T47D (cell line): ENCODE measurements at regions not wholly inside any gene's neighbourhood (a gene's known extent, or its start where the extent isn't known, plus 50 kb on each side); places are given as distances from the start of the nearest gene placed in this dataset.
"Not testable (repeated sequence)": the region's sequence is repeated elsewhere in the genome, so short reads cannot be mapped to it uniquely, and the experiment has no call there.

Experiments used
- DNase-seq, 2 experiments: peaks; one replicate each; pipeline versions ENCODE4 v3.0.0 to v3.0.0-alpha.2; 2011 to 2012; ENCODE audit warnings: low read depth in 1 of 2, low spot score in 1 of 2
- JUND ChIP-seq: IDR thresholded peaks from 2 replicates; pipeline ENCODE4 v1.6.1; 2012; ENCODE audit warnings: low read depth
- in situ Hi-C: cut with HindIII; loops from 2 replicates; pipeline ENCODE4 v1.10.0; 2016; ENCODE audit warnings: low sequenced_read_pairs, low pct_unique_long_range_greater_than_20kb

DNA sequence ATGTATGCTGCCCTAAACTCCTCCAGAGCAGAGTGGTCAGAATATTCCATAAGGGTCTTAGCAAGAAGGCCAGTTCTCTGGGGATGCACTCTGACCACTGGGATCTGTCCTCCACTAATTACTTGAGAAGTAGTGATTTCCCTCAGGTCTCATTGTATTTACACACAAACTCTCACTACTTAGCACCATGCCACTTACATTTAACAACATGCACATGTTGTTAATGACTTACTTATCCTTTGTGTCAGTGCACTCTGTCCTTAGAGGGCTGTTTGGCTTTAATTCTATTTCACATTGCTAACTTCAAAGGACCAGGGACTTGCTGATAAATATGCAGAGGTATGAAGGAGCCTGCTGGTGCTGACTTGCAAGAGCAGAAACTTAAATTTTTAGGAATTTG, 1415.5 kb upstream of the ACVR2A start:
- no peak for DNase-seq
- in situ Hi-C loops, result no loop called here
- TF ChIP-seq JUND, result no peak

DNA sequence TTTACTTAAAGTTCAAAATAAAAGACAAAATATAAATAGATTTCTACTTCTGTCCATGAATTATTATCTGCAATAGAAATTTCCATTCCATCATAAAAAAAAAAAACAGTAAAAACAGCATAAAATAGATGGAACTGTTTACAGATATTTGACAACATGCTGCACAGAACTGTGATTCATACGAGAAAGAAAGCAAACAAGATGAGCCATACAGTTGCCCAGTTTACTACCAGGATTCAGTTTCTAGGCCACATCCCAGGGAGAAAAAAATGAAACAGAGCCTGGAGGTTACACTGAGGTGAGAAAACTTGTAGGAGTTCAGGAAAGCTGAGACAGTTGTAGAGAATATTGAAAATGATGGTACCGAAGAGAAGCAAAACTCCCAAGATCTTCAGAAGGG, 1426.9 kb upstream of the ACVR2A start:
- in situ Hi-C loops, result no loop called here
- no peak for DNase-seq
- no peak for TF ChIP-seq JUND

DNA sequence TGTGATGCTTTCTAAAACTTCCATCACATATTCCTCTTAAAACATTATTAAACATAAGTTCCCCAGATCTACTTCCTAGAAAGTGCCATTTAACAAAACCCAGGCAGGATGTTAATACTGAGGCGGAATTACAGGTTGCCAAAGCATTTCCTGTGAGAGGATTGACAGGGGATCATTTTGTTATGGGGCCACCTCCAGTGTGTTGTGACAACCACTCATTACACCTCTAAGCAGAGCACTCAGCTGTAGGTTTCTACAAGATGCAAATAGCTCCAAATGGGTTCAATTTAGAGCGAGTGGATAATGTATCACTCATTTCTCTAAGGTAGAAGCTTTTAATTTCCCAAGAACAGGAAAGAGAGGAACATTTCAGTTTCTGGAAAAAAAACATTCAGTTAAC, 1429.5 kb upstream of the ACVR2A start:
- in situ Hi-C loops, result no loop called here
- no peak for DNase-seq
- no peak for TF ChIP-seq JUND

DNA sequence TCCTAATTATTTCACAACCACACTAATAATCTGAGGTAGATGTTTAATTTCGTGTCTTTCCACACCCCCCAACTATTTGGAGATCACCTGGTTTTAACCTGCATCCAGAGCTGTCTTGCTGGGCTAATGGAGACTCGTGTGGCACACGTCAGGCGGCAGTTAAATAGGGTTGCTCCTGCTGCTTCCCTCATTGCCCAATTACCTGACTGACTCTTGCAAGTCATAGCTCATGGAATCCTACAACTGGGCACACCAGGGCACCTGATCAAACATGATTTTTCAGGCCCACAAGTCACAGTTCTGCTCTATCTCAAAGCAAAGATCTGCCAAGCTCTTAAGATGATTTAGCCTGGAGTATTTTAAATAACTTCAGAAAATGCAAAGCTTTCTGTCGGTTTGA, 1430.4 kb upstream of the ACVR2A start:
- DNase-seq, result no peak
- TF ChIP-seq JUND, result no peak
- in situ Hi-C loops, result no loop called here

DNA sequence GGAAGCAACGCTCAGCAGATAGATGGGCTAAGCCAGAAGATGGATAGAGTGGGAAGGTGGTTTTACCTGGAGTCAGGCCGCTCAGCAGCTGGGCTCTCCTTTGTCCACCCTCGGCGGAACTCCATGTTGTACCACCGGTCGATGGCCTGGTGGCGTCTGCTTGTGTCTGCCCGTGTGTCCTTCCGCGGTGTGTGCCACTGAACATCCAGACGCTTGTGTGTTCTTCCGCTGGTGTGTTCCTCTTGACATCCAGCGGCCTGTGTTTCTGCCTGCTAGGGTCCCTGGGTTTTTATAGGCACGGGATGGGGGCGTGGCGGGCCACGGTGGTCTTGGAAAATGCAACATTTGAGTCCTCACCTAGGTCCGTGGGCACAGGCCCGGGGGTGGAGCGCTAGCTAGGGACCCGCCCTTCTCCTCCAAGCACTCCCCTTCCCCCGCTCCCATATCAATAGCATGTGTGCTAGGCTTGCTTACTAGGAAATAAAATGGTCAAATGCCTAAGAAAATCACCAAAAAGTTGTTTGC, 1431.7 kb upstream of the ACVR2A start:
- TF ChIP-seq JUND, result no peak
- in situ Hi-C loops, result no loop called here
- DNase-seq, result no peak

DNA sequence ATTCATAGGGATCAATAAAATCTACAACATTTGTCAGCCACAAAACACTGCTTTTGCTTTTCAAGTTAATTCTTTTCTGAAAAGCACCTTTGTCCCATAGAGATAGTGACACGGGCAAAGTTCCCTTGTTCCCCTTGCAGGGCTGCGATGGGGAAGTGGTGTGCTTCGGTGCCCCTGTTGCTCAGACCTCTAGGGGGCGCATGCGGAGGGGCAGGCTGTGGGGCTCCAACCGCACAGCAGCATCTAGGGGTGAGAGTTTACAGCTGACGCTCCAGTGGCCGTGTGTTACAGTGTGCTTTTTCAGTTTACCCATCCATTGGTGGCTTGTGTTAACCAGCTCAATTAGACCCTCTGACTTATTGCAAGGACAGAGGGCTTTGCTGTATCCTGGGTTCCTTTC, 1432.2 kb upstream of the ACVR2A start:
- in situ Hi-C loops, result no loop called here
- no peak for TF ChIP-seq JUND
- no peak for DNase-seq

DNA sequence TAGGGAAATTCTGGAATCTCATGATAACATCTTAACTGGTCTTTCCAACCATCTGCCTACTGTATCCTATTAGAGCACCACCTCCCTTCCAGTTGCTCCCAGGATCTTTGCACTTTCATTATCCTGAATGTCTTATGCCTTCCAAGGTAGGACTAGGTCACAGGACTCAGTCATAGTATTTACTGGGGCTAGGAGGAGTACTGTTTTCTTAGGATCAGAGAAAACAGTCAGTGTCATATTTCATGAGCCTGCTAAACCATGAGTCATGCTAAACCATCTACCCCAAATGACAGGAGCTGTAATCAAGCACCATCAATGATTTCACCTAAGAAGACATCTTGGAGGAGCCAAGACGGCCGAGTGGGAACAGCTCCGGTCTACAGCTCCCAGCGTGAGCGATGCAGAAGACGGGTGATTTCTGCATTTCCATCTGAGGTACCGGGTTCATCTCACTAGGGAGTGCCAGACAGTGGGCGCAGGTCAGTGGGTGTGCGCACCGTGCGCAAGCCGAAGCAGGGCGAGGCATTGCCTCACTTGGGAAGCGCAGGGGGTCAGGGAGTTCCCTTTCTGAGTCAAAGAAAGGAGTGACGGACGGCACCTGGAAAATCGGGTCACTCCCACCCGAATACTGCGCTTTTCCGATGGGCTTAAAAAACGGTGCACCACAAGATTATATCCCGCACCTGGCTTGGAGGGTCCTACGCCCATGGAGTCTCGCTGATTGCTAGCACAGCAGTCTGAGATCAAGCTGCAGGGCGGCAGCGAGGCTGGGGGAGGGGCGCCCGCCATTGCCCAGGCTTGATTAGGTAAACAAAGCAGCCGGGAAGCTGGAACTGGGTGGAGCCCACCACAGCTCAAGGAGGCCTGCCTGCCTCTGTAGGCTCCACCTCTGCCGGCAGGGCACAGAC, 1439.2 kb upstream of the ACVR2A start:
- DNase-seq, result peak in 1 of 2 experiments; percentile 56
- in situ Hi-C loops, result not testable (repeated sequence)

DNA sequence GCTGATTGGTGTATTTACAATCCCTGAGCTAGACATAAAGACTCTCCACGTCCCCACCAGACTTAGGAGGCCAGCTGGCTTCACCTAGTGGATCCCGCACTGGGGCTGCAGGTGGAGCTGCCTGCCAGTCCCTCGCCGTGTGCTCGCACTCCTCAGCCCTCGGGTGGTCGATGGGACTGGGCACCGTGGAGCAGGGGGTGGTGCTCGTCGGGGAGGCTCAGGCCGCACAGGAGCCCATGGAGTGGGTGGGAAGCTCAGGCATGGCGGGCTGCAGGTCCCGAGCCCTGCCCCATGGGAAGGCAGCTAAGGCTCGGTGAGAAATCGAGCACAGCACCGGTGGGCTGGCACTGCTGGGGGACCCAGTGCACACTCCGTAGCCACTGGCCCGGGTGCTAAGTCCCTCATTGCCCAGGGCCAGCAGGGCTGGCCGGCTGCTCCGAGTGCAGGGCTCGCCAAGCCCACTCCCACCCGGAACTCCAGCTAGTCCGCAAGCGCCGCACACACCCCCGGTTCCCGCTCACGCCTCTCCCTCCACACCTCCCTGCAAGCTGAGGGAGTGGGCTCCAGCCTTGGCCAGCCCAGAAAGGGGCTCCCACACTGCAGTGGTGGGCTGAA, 1441.2 kb upstream of the ACVR2A start:
- DNase-seq, in situ Hi-C loops: not testable (repeated sequence)

DNA sequence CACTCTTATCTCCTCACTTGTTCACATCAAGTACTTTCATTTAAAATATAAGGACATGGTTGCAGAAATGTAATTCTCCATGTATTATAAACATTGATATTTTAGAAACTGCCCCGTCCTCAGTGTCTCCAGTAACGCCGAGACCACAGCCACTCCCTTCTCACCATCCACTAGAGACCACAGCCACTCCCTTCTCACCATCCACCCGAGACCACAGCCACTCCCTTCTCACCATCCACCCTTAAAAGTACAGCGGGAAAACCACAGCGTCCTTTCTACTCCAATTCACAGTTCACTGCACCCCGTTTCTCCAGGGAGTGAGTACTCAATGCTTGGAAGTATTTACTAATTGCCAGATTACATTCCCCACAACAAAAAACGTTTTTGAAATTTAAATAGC, 1452.2 kb upstream of the ACVR2A start:
- in situ Hi-C loops, result no loop called here
- no peak for TF ChIP-seq JUND
- no peak for DNase-seq

DNA sequence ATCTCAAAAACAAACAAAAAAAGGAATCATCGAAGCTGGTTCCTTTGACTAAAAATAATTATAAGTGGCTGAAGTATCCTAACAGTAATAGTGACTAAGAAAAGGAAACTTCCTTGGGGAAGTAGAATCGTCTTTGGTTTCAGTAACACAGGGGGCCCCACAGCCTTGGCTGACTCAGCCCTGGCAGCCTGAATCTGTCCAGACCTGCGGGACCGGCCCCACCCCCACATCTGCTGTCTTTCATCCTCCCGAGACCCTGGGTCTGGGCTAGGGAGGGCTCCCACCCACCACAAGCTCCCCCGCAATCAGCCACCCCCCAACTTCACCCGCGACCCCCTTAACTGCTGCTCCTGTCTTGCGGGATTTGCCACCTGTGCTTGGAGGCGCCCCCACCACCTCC, 1452.6 kb upstream of the ACVR2A start:
- DNase-seq, result no peak
- in situ Hi-C loops, result no loop called here
- no peak for TF ChIP-seq JUND

DNA sequence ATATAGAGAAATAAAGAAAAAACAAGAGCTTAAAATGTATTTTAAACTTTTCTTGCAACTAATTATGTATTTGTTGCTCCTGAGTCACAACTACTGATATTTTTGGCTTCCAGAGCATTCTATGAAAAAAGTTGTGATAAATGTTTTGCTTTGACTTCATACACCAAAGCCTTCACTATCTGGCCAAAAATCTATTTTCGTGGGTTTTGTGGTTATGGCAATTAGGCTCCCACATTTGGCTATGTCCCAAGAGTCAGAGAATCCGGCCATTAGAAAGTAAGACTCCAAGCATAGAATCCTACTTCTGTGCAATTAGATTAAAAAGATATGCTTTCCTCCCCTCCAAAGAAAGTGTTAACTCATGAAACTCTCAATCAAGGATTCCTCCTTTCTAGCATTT, 1456.1 kb upstream of the ACVR2A start:
- in situ Hi-C loops, result no loop called here
- TF ChIP-seq JUND, result no peak
- DNase-seq, result peak in 1 of 2 experiments; percentile 7

DNA sequence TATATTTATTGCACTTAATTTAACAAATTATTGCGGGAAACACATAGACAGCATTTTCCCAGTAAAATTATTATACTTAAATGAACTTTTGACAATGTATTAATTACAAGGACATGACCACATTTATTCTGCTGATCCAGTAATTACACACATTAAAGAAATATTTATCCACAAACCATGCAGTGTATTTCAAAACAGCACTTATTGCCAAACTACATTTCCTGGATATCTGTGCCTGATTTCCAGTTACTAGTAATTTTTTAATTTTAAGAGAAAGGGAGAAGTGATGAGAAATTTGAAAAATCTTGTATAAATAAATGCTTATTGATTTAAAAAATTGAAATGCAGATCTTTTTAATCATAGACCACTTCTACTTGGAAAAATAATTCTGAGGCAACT, 1458.7 kb upstream of the ACVR2A start:
- in situ Hi-C loops, result no loop called here
- TF ChIP-seq JUND, result no peak
- DNase-seq, result no peak

DNA sequence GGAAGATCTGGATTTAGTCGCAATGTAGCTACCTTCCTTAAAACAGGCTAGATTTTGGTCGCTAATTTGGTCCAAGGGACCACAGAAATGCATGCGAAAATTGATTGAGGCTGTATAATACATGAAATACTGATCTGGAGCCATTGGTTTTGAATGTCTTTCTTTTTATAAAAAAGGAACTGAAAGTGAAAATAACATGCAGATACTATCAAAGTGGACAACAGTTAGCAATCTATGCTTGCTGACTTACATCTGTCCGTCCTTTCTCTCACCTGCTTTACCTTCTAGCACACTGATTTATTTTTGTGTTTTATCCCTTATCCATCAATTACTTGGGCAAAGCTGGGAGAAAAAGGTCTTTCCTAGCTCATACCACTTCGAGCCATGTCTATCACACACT, 1459.8 kb upstream of the ACVR2A start:
- in situ Hi-C loops, result no loop called here
- no peak for DNase-seq
- TF ChIP-seq JUND, result no peak
